SU-DHL-6 (cell line): ENCODE measurements at regions not wholly inside any gene's neighbourhood (a gene's known extent, or its start where the extent isn't known, plus 50 kb on each side); places are given as distances from the start of the nearest gene placed in this dataset.

Experiments
- H2AFZ ChIP-seq: fragments of 200-600 bp; sonication (generic); 2 replicates; pipeline ENCODE4 v1.6.1; 2014; ENCODE audit warnings: low read depth, mild to moderate bottlenecking, moderate library complexity, mixed read lengths, antibody characterized with exemption, low read length; ENCODE audit not compliant: severe bottlenecking
- H3F3A ChIP-seq: fragments of 200-600 bp; shearing (Covaris generic); 2 replicates; pipeline ENCODE4 v1.6.0; 2016; ENCODE audit warnings: antibody characterized with exemption, mild to moderate bottlenecking; ENCODE audit not compliant: insufficient read depth
- H3K27ac ChIP-seq: fragments of 200-600 bp; sonication (generic); 2 replicates; pipeline ENCODE4 v1.5.1; 2016; ENCODE audit warnings: low read depth, mild to moderate bottlenecking, low read length, moderate library complexity, mixed read lengths
- H3K27me3 ChIP-seq: fragments of 200-600 bp; sonication (generic), shearing (Covaris generic); 2 replicates; pipeline ENCODE4 v1.6.0; 2014; ENCODE audit warnings: mild to moderate bottlenecking, low read length
- H3K36me3 ChIP-seq: fragments of 200-600 bp; sonication (generic); 2 replicates; pipeline ENCODE4 v1.6.1; 2014; ENCODE audit warnings: mild to moderate bottlenecking, low read length, mixed read lengths
- H3K4me2 ChIP-seq: fragments of 300-600, 200-600 bp; shearing (Covaris generic), sonication (generic); 2 replicates; pipeline ENCODE4 v1.6.0; 2014; ENCODE audit warnings: low read length, low read depth, mild to moderate bottlenecking; ENCODE audit not compliant: poor library complexity, severe bottlenecking
- H3K4me3 ChIP-seq: fragments of 200-600 bp; sonication (generic); 2 replicates; pipeline ENCODE4 v1.5.1; 2014; ENCODE audit warnings: antibody characterized with exemption, low read length, mild to moderate bottlenecking, mixed read lengths; ENCODE audit not compliant: insufficient read depth, poor library complexity, severe bottlenecking
- H3K79me2 ChIP-seq: fragments of 200-600 bp; sonication (generic); 2 replicates; pipeline ENCODE4 v1.6.1; 2014; ENCODE audit warnings: mild to moderate bottlenecking, low read length, moderate library complexity; ENCODE audit not compliant: insufficient read depth
- H3K9ac ChIP-seq: fragments of 200-600 bp; sonication (generic); 2 replicates; pipeline ENCODE4 v1.7.0; 2014; ENCODE audit warnings: mild to moderate bottlenecking, low read length
- H3K9me2 ChIP-seq: fragments of 200-600 bp; sonication (generic); replicated peaks from 2 replicates; pipeline ENCODE4 v1.6.1; 2014; ENCODE audit warnings: low read length; ENCODE audit not compliant: insufficient read depth
- H3K9me3 ChIP-seq: fragments of 200-600 bp; sonication (generic); 2 replicates; pipeline ENCODE4 v1.6.1; 2014; ENCODE audit warnings: low read length, mixed read lengths; ENCODE audit not compliant: insufficient read depth
- H4K20me1 ChIP-seq: fragments of 200-600 bp; sonication (generic); 2 replicates; pipeline ENCODE4 v1.6.1; 2014; ENCODE audit warnings: low read depth, mild to moderate bottlenecking, antibody characterized with exemption, low read length, moderate library complexity, mixed read lengths
- CTCF ChIP-seq: fragments of 200-600 bp; sonication (generic); IDR thresholded peaks from one replicate; pipeline ENCODE4 v1.5.1; 2017; ENCODE audit warnings: antibody characterized with exemption, mild to moderate bottlenecking, low read length, moderate library complexity; ENCODE audit not compliant: insufficient read depth, poor library complexity, severe bottlenecking
- EZH2phosphoT487 ChIP-seq: fragments of 200-600 bp; sonication (generic), shearing (Covaris generic); conservative IDR thresholded peaks from 2 replicates; pipeline ENCODE4 v1.6.1; 2018; ENCODE audit warnings: mild to moderate bottlenecking, antibody characterized with exemption, low read length, moderate library complexity, mixed read lengths

- no peak overlapping the region for H2AFZ ChIP-seq
- no peaks in the 10 kb centered on the region for H3F3A ChIP-seq
- H3K9me3 ChIP-seq: no peaks in the 10 kb centered on the region
- no peak overlapping the region for H3K27ac ChIP-seq
- H3K9ac ChIP-seq: no peak overlapping the region
- no peaks in the 10 kb centered on the region for H3K79me2 ChIP-seq
- no peaks in the 10 kb centered on the region for H3K27me3 ChIP-seq
- no peak for TF ChIP-seq CTCF
- no peak overlapping the region for H3K4me3 ChIP-seq
- H3K9me2 ChIP-seq: no peaks in the 10 kb centered on the region
- no peaks in the 10 kb centered on the region for H3K36me3 ChIP-seq
- no peak overlapping the region for H3K4me2 ChIP-seq
- H4K20me1 ChIP-seq: no peaks in the 10 kb centered on the region
Measured at GRCh38 chr10:123375738-123376137, 221.5 kb downstream of the BUB3 start.

- H3K27ac ChIP-seq: no peak overlapping the region
- no peaks in the 10 kb centered on the region for H3K9me3 ChIP-seq
- H3K9ac ChIP-seq: no peak overlapping the region
- H3F3A ChIP-seq: no peaks in the 10 kb centered on the region
- H3K9me2 ChIP-seq: no peaks in the 10 kb centered on the region
- no peaks in the 10 kb centered on the region for H3K27me3 ChIP-seq
- H3K4me3 ChIP-seq: no peak overlapping the region
- no peak for TF ChIP-seq CTCF
- TF ChIP-seq EZH2phosphoT487: no peak
- H3K79me2 ChIP-seq: no peaks in the 10 kb centered on the region
- H2AFZ ChIP-seq: no peak overlapping the region
- H4K20me1 ChIP-seq: no peaks in the 10 kb centered on the region
- H3K4me2 ChIP-seq: no peak overlapping the region
- no peaks in the 10 kb centered on the region for H3K36me3 ChIP-seq
Measured at GRCh38 chr10:123377883-123378282, 223.7 kb downstream of the BUB3 start.

- Histone ChIP-seq H2AFZ (no peak overlapping the region), H3F3A (no peaks in the 10 kb centered on the region), H3K9me2 (no peaks in the 10 kb centered on the region), H3K4me2 (no peak overlapping the region), H3K36me3 (no peaks in the 10 kb centered on the region), H3K27ac (no peak overlapping the region), H3K9ac (no peak overlapping the region), H3K4me3 (no peak overlapping the region), H4K20me1 (no peaks in the 10 kb centered on the region), H3K9me3 (no peaks in the 10 kb centered on the region), H3K27me3 (no peaks in the 10 kb centered on the region), H3K79me2 (no peaks in the 10 kb centered on the region)
- TF ChIP-seq EZH2phosphoT487 (no peak), CTCF (no peak)
Measured at GRCh38 chr10:123378302-123378701, 224.1 kb downstream of the BUB3 start.

- Histone ChIP-seq H3K27ac (no peak overlapping the region), H3F3A (no peaks in the 10 kb centered on the region), H3K4me3 (no peak overlapping the region), H3K27me3 (no peaks in the 10 kb centered on the region), H3K4me2 (no peak overlapping the region), H3K79me2 (no peaks in the 10 kb centered on the region), H3K36me3 (no peaks in the 10 kb centered on the region), H2AFZ (no peak overlapping the region), H3K9ac (no peak overlapping the region), H3K9me3 (no peaks in the 10 kb centered on the region), H3K9me2 (no peaks in the 10 kb centered on the region), H4K20me1 (no peaks in the 10 kb centered on the region)
- TF ChIP-seq EZH2phosphoT487: no peak
Measured at GRCh38 chr10:123379156-123379555, 225.0 kb downstream of the BUB3 start.
